B cell (primary cell): ENCODE measurements at regions not wholly inside any gene's neighbourhood (a gene's known extent, or its start where the extent isn't known, plus 50 kb on each side); places are given as distances from the start of the nearest gene placed in this dataset.

Source experiments
- ATAC-seq: fragments of 200-7000 bp; cut with Tn5 transposase; one replicate; pipeline ENCODE4 v1.10.0; 2021; ENCODE audit warnings: low read depth, mild to moderate bottlenecking, moderate number of reproducible peaks, moderate library complexity
- CTCF ChIA-PET: fragments of 350-600 bp; sonication (Branson Sonifier 250); formaldehyde crosslinking; loops from one replicate; lab custom pipeline; 2021; ENCODE audit warnings: antibody characterized with exemption, inconsistent platforms; lab: Charles Lee
- POLR2A ChIA-PET: fragments of 350-600 bp; sonication (Branson Sonifier 250); formaldehyde crosslinking; loops from one replicate; lab custom pipeline; 2021; ENCODE audit warnings: antibody characterized with exemption; lab: Charles Lee
- DNase-seq: peaks from one replicate; pipeline ENCODE4 v3.0.0; 2013
- H2AFZ ChIP-seq: 2 replicates; pipeline ENCODE4 v1.6.1; 2012; ENCODE audit warnings: mild to moderate bottlenecking, low read depth, low read length; ENCODE audit not compliant: insufficient read depth, poor library complexity, severe bottlenecking
- H3K27ac ChIP-seq, 2 donors: 1 replicate in 1 of 2; 2 replicates in 1 of 2; pipeline ENCODE4 v1.5.1; 2012 to 2013; ENCODE audit warnings: low read length in 2 of 2, mild to moderate bottlenecking in 2 of 2, moderate library complexity in 1 of 2
- H3K27me3 ChIP-seq, 4 experiments: fragments of 200-600 bp in 1 of 4; sonication (generic) in 1 of 4; replicated peaks in 1 of 4; 1 replicate in 2 of 4; 2 replicates in 2 of 4; pipeline versions ENCODE4 v1.6.1 to v1.7.0; 2013 to 2016; ENCODE audit warnings: low read length in 3 of 4, mild to moderate bottlenecking in 2 of 4, mixed read lengths in 1 of 4, moderate library complexity in 1 of 4; ENCODE audit not compliant: insufficient read depth in 4 of 4, control insufficient read depth in 3 of 4; ENCODE audit errors: control extremely low read depth in 1 of 4
- H3K36me3 ChIP-seq, 2 experiments: replicated peaks in 1 of 2; 1 replicate in 1 of 2; 2 replicates in 1 of 2; pipeline versions ENCODE4 v1.6.1 to v1.7.1; 2013; ENCODE audit warnings: low read length in 1 of 2; ENCODE audit not compliant: insufficient read depth in 2 of 2, control insufficient read depth in 1 of 2; ENCODE audit errors: control extremely low read depth in 1 of 2, extremely low read depth in 1 of 2
- H3K4me1 ChIP-seq, 2 donors: fragments of 200-600 bp in 1 of 2; sonication (generic) in 1 of 2; 1 replicate in 1 of 2; 2 replicates in 1 of 2; pipeline versions ENCODE4 v1.5.1 to v1.6.1; 2013 to 2017; ENCODE audit warnings: low read length in 2 of 2; ENCODE audit not compliant: control insufficient read depth in 2 of 2, insufficient read depth in 2 of 2
- H3K4me2 ChIP-seq: replicated peaks from 2 replicates; pipeline ENCODE3; 2012; ENCODE audit warnings: mild to moderate bottlenecking, low read depth, low read length; ENCODE audit not compliant: poor library complexity, severe bottlenecking
- H3K4me3 ChIP-seq, 5 experiments: fragments of 200-600 bp in 1 of 5; sonication (generic) in 1 of 5; 1 replicate in 3 of 5; 2 replicates in 2 of 5; pipeline versions ENCODE4 v1.5.1 to v1.7.0; 2011 to 2016; ENCODE audit warnings: low read length in 4 of 5, mild to moderate bottlenecking in 4 of 5, low read depth in 2 of 5, control low read depth in 1 of 5, moderate library complexity in 1 of 5; ENCODE audit not compliant: insufficient read depth in 1 of 5; ENCODE audit errors: control extremely low read depth in 1 of 5, extremely low read depth in 1 of 5
- H3K79me2 ChIP-seq: fragments of 200-600 bp; sonication (generic); one replicate; pipeline ENCODE4 v1.6.0; 2016; ENCODE audit warnings: low read length; ENCODE audit not compliant: control insufficient read depth, insufficient read depth
- H3K9ac ChIP-seq: fragments of 200-600 bp; sonication (generic); 2 replicates; pipeline ENCODE4 v1.6.1; 2017; ENCODE audit warnings: mild to moderate bottlenecking, low read length, moderate library complexity
- H3K9me3 ChIP-seq, 3 donors: one replicate each; pipeline versions ENCODE4 v1.6.1 to v1.7.1; 2013; ENCODE audit warnings: low read length in 2 of 3; ENCODE audit not compliant: control insufficient read depth in 2 of 3, insufficient read depth in 1 of 3; ENCODE audit errors: control extremely low read depth in 1 of 3
- H4K20me1 ChIP-seq: 2 replicates; pipeline ENCODE4 v1.6.0; 2012; ENCODE audit warnings: mild to moderate bottlenecking, low read length; ENCODE audit not compliant: insufficient read depth, control insufficient read depth, poor library complexity, severe bottlenecking
- H3K27ac Mint-ChIP-seq: one replicate; pipeline ENCODE4 v1.8.0; 2021; ENCODE audit warnings: mixed read lengths
- H3K27me3 Mint-ChIP-seq: one replicate; pipeline ENCODE4 v1.8.0; 2021; ENCODE audit warnings: mixed read lengths
- H3K4me1 Mint-ChIP-seq: one replicate; pipeline ENCODE4 v1.8.0; 2021; ENCODE audit warnings: mixed read lengths
- H3K4me3 Mint-ChIP-seq: one replicate; pipeline ENCODE4 v1.8.0; 2021; ENCODE audit warnings: mixed read lengths
- H3K9me3 Mint-ChIP-seq: one replicate; pipeline ENCODE4 v1.8.0; 2022; ENCODE audit warnings: mixed read lengths; ENCODE audit not compliant: insufficient read depth
- EZH2 ChIP-seq: IDR thresholded peaks from 2 replicates; pipeline ENCODE4 v1.6.1; 2012; ENCODE audit warnings: borderline replicate concordance, low read depth, mild to moderate bottlenecking, moderate library complexity, low read length; ENCODE audit not compliant: insufficient read depth, poor library complexity, severe bottlenecking
- WGBS: methylation state at CpG from one replicate; pipeline ENCODE4 v1.1.5; 2013; ENCODE audit warnings: missing lambda C conversion rate; ENCODE audit not compliant: insufficient coverage; 5-methylcytosine and 5-hydroxymethylcytosine counted together
- intact Hi-C: fragments of 100-400 bp; cut with micrococcal nuclease; formaldehyde crosslinking; loops from one replicate; pipeline ENCODE4 v1.10.0; 2022
- TF ChIP-seq, protein P1 (sequence below): fragments of 200-600 bp; IDR thresholded peaks from one replicate; pipeline ENCODE4 v1.8.0; 2022; ENCODE audit warnings: antibody characterized with exemption, mild to moderate bottlenecking

DNA sequence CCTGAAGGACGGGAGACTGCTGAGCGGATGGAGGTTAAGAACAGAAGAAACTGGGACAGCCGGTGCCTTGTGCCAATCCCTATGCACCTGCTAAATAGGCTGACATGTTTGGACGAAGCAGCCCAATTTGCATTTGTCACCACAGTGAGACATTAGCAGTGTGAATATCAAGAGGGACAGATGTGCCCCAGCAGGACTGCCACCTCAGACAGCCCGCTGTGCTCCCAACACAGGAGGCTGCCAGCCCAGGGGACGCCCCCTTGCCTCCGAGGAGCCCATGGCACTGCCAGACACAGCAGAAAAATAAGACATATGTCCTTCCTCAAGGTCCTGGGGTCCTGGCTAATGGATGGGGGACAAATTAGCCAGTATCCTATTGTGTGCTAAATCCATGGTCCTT is 306.7 kb upstream of the POU3F3 start:
- Histone ChIP-seq H3K36me3 (no peaks in the 10 kb centered on the region), H4K20me1 (no peaks in the 10 kb centered on the region)
- CTCF ChIA-PET: no interaction called here

DNA sequence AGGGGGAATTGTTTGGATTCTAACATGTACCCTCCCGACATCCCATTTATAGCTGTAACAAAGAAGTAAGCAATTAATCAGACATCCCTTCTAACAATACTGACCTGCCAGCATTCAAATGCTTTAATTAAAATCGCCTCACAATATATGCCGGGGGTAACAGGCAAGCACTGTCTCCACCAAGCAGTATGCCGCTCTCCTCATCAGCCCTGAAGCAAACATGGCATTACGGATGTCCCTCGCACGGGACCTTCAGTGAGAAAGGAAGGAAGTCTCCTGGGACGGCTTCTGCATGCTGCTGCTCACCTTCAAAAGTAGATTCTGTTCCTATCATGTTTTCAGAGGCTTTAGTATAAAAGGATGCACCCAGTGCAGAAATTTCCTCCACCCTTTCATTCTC is 292.7 kb upstream of the POU3F3 start:
- ChIA-PET CTCF (no interaction called here), POLR2A (no interaction called here)
- intact Hi-C loops: no loop called here

More for the DNA sequence above, 306.7 kb upstream of the POU3F3 start:
- H3K27me3 Mint-ChIP-seq: peaks cover 3% of the 10 kb centered on the region
- Histone ChIP-seq H3K9me3 (peaks cover 0 to 2% (median 0%) of the 10 kb centered on the region in 3 donors), H3K4me3 (no peak overlapping the region), H3K4me2 (no peak overlapping the region), H2AFZ (no peak overlapping the region), H3K27me3 (no peaks in the 10 kb centered on the region), H3K4me1 (no peaks in the 10 kb centered on the region), H3K27ac (no peak overlapping the region), H3K9ac (no peak overlapping the region), H3K79me2 (no peaks in the 10 kb centered on the region)
- intact Hi-C loops: no loop called here
- no peak overlapping the region for H3K27ac Mint-ChIP-seq
- no peaks in the 10 kb centered on the region for H3K9me3 Mint-ChIP-seq
- H3K4me1 Mint-ChIP-seq: no peaks in the 10 kb centered on the region
- POLR2A ChIA-PET: no interaction called here
- ATAC-seq: no peak
- H3K4me3 Mint-ChIP-seq: no peak overlapping the region
- 91% methylated on average over 7 of the region's 7 CpGs for WGBS
- TF ChIP-seq, protein P1, sequence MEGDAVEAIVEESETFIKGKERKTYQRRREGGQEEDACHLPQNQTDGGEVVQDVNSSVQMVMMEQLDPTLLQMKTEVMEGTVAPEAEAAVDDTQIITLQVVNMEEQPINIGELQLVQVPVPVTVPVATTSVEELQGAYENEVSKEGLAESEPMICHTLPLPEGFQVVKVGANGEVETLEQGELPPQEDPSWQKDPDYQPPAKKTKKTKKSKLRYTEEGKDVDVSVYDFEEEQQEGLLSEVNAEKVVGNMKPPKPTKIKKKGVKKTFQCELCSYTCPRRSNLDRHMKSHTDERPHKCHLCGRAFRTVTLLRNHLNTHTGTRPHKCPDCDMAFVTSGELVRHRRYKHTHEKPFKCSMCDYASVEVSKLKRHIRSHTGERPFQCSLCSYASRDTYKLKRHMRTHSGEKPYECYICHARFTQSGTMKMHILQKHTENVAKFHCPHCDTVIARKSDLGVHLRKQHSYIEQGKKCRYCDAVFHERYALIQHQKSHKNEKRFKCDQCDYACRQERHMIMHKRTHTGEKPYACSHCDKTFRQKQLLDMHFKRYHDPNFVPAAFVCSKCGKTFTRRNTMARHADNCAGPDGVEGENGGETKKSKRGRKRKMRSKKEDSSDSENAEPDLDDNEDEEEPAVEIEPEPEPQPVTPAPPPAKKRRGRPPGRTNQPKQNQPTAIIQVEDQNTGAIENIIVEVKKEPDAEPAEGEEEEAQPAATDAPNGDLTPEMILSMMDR: no peak
- no peak for TF ChIP-seq EZH2
- DNase-seq: no peak

More for the DNA sequence above, 292.7 kb upstream of the POU3F3 start:
- Histone ChIP-seq H3K36me3 (no peaks in the 10 kb centered on the region), H3K4me1 (no peaks in the 10 kb centered on the region), H3K9me3 (no peaks in the 10 kb centered on the region), H3K27ac (no peak overlapping the region), H3K9ac (no peak overlapping the region), H2AFZ (no peak overlapping the region), H3K27me3 (peaks cover 0 to under 1% (median 0%) of the 10 kb centered on the region in 4 experiments), H3K4me3 (no peak overlapping the region), H3K79me2 (no peaks in the 10 kb centered on the region), H3K4me2 (no peak overlapping the region), H4K20me1 (no peaks in the 10 kb centered on the region)
- no peaks in the 10 kb centered on the region for H3K4me1 Mint-ChIP-seq
- H3K4me3 Mint-ChIP-seq: no peak overlapping the region
- 87% methylated on average over 5 of the region's 8 CpGs for WGBS
- H3K27ac Mint-ChIP-seq: no peak overlapping the region
- ATAC-seq: no peak
- TF ChIP-seq, protein P1: no peak
- TF ChIP-seq EZH2: no peak
- peaks cover 16% of the 10 kb centered on the region for H3K27me3 Mint-ChIP-seq
- no peak for DNase-seq
- peaks cover 3% of the 10 kb centered on the region for H3K9me3 Mint-ChIP-seq
